HEK293 (cell line): ENCODE measurements at regions not wholly inside any gene's neighbourhood (a gene's known extent, or its start where the extent isn't known, plus 50 kb on each side); places are given as distances from the start of the nearest gene placed in this dataset.

ENCODE experiments used
- PRDM1 ChIP-seq: fragments of 450-650 bp; formaldehyde crosslinking; IDR thresholded peaks from 2 replicates; pipeline ENCODE4; 2016; ENCODE audit warnings: missing biosample characterization, missing genetic modification characterization
- PRDM4 ChIP-seq: fragments of 450-650 bp; formaldehyde crosslinking; IDR thresholded peaks from 2 replicates; pipeline ENCODE4 v1.5.1; 2017; ENCODE audit warnings: missing biosample characterization, missing genetic modification characterization
- WT1 ChIP-seq: fragments of 450-650 bp; formaldehyde crosslinking; IDR thresholded peaks from 2 replicates; pipeline ENCODE4 v1.5.1; 2016; ENCODE audit warnings: missing biosample characterization, missing genetic modification characterization
- ZBTB11 ChIP-seq: fragments of 450-650 bp; formaldehyde crosslinking; conservative IDR thresholded peaks from 2 replicates; pipeline ENCODE4 v1.5.1; 2016; ENCODE audit warnings: low read depth, missing biosample characterization, missing genetic modification characterization
- ZBTB21 ChIP-seq: fragments of 450-650 bp; formaldehyde crosslinking; IDR thresholded peaks from 2 replicates; pipeline ENCODE4 v1.5.1; 2017; ENCODE audit warnings: missing biosample characterization, missing genetic modification characterization
- ZBTB6 ChIP-seq: fragments of 450-650 bp; formaldehyde crosslinking; IDR thresholded peaks from 2 replicates; pipeline ENCODE4 v1.5.1; 2017; ENCODE audit warnings: missing biosample characterization, missing genetic modification characterization
- ZBTB8A ChIP-seq: fragments of 450-650 bp; formaldehyde crosslinking; IDR thresholded peaks from 2 replicates; pipeline ENCODE4 v1.5.1; 2016; ENCODE audit warnings: missing biosample characterization, missing genetic modification characterization
- ZNF184 ChIP-seq: fragments of 450-650 bp; IDR thresholded peaks from 2 replicates; pipeline ENCODE4 v1.5.1; 2018; ENCODE audit warnings: missing biosample characterization, mild to moderate bottlenecking, missing genetic modification characterization
- ZNF394 ChIP-seq: fragments of 450-650 bp; formaldehyde crosslinking; IDR thresholded peaks from 2 replicates; pipeline ENCODE4 v1.5.1; 2016; ENCODE audit warnings: missing biosample characterization, missing genetic modification characterization, mild to moderate bottlenecking, moderate library complexity, borderline replicate concordance
- ZNF555 ChIP-seq: fragments of 450-650 bp; formaldehyde crosslinking; conservative IDR thresholded peaks from 2 replicates; pipeline ENCODE4 v1.5.1; 2017; ENCODE audit warnings: missing biosample characterization, mild to moderate bottlenecking, missing genetic modification characterization, inconsistent platforms
- ZNF558 ChIP-seq: fragments of 450-650 bp; formaldehyde crosslinking; IDR thresholded peaks from 2 replicates; pipeline ENCODE4 v1.5.1; 2016; ENCODE audit warnings: missing biosample characterization, missing genetic modification characterization
- ZNF571 ChIP-seq: fragments of 450-650 bp; formaldehyde crosslinking; IDR thresholded peaks from 2 replicates; pipeline ENCODE4 v1.5.0; 2017; ENCODE audit warnings: missing biosample characterization, missing genetic modification characterization
- ZNF596 ChIP-seq: fragments of 450-650 bp; IDR thresholded peaks from 2 replicates; pipeline ENCODE4 v1.5.0; 2018; ENCODE audit warnings: missing biosample characterization, mild to moderate bottlenecking, missing genetic modification characterization, moderate library complexity
- ZNF610 ChIP-seq: fragments of 450-650 bp; formaldehyde crosslinking; IDR thresholded peaks from 2 replicates; pipeline ENCODE4 v1.5.1; 2016; ENCODE audit warnings: missing biosample characterization, missing genetic modification characterization, borderline replicate concordance
- ZNF768 ChIP-seq: fragments of 450-650 bp; formaldehyde crosslinking; IDR thresholded peaks from 2 replicates; pipeline ENCODE4 v1.5.1; 2018; ENCODE audit warnings: missing biosample characterization, mild to moderate bottlenecking, missing genetic modification characterization
- ZSCAN23 ChIP-seq: fragments of 450-650 bp; formaldehyde crosslinking; IDR thresholded peaks from 2 replicates; pipeline ENCODE4 v1.5.1; 2016; ENCODE audit warnings: missing biosample characterization, missing genetic modification characterization
- TF ChIP-seq, protein P1 (sequence below): fragments of 450-650 bp; formaldehyde crosslinking; IDR thresholded peaks from 2 replicates; pipeline ENCODE4 v1.5.1; 2016; ENCODE audit warnings: missing biosample characterization, missing genetic modification characterization
- TF ChIP-seq, protein P2 (sequence below): fragments of 450-650 bp; formaldehyde crosslinking; optimal IDR thresholded peaks from 2 replicates; pipeline ENCODE3; 2016; ENCODE audit warnings: missing biosample characterization, mild to moderate bottlenecking, missing genetic modification characterization
- TF ChIP-seq, protein P3 (sequence below): fragments of 450-650 bp; formaldehyde crosslinking; IDR thresholded peaks from 2 replicates; pipeline ENCODE4 v1.5.1; 2016; ENCODE audit warnings: missing biosample characterization, missing genetic modification characterization
- TF ChIP-seq, protein P4 (sequence below): fragments of 450-650 bp; formaldehyde crosslinking; IDR thresholded peaks from 2 replicates; pipeline ENCODE4 v1.5.1; 2017; ENCODE audit warnings: missing biosample characterization, missing genetic modification characterization
- TF ChIP-seq, protein P5 (sequence below): fragments of 450-650 bp; formaldehyde crosslinking; IDR thresholded peaks from 2 replicates; pipeline ENCODE4 v1.5.1; 2016; ENCODE audit warnings: missing biosample characterization, missing genetic modification characterization

GRCh38 chr6:28758046-28758817 is 165.6 kb downstream of the TRIM27 start (continued):
- TF ChIP-seq, protein P1, sequence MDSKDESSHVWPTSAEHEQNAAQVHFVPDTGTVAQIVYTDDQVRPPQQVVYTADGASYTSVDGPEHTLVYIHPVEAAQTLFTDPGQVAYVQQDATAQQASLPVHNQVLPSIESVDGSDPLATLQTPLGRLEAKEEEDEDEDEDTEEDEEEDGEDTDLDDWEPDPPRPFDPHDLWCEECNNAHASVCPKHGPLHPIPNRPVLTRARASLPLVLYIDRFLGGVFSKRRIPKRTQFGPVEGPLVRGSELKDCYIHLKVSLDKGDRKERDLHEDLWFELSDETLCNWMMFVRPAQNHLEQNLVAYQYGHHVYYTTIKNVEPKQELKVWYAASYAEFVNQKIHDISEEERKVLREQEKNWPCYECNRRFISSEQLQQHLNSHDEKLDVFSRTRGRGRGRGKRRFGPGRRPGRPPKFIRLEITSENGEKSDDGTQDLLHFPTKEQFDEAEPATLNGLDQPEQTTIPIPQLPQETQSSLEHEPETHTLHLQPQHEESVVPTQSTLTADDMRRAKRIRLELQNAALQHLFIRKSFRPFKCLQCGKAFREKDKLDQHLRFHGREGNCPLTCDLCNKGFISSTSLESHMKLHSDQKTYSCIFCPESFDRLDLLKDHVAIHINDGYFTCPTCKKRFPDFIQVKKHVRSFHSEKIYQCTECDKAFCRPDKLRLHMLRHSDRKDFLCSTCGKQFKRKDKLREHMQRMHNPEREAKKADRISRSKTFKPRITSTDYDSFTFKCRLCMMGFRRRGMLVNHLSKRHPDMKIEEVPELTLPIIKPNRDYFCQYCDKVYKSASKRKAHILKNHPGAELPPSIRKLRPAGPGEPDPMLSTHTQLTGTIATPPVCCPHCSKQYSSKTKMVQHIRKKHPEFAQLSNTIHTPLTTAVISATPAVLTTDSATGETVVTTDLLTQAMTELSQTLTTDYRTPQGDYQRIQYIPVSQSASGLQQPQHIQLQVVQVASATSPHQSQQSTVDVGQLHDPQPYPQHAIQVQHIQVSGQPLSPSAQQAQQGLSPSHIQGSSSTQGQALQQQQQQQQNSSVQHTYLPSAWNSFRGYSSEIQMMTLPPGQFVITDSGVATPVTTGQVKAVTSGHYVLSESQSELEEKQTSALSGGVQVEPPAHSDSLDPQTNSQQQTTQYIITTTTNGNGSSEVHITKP (tag by site-specific recombination), result peak; percentile 52
- TF ChIP-seq ZNF596 (tag by site-specific recombination) (peak; percentile 41; the same call in 1 of the 2 replicates), PRDM4 (tag by site-specific recombination) (no peak), ZBTB8A (tag by site-specific recombination) (peak; percentile 10; the same call in 1 of the 2 replicates), ZNF571 (tag by site-specific recombination) (no peak), ZSCAN23 (tag by site-specific recombination) (0 out of 2 replicates have a peak, but pooled peaks have one; percentile 77), WT1 (no peak), ZNF610 (peak; percentile 66), ZBTB21 (tag by site-specific recombination) (peak; percentile 54; the same call in 1 of the 2 replicates), PRDM1 (0 out of 2 replicates have a peak, but pooled peaks have one; percentile 50), ZBTB6 (tag by site-specific recombination) (peak; percentile 99), ZNF558 (tag by site-specific recombination) (peak; percentile 50; the same call in 1 of the 2 replicates), ZNF184 (peak; percentile 92), ZNF394 (peak; percentile 79), ZBTB11 (tag by site-specific recombination) (no peak), ZNF555 (tag by site-specific recombination) (no peak), ZNF768 (tag by site-specific recombination) (0 out of 2 replicates have a peak, but pooled peaks have one; percentile 4)
- TF ChIP-seq, protein P2, sequence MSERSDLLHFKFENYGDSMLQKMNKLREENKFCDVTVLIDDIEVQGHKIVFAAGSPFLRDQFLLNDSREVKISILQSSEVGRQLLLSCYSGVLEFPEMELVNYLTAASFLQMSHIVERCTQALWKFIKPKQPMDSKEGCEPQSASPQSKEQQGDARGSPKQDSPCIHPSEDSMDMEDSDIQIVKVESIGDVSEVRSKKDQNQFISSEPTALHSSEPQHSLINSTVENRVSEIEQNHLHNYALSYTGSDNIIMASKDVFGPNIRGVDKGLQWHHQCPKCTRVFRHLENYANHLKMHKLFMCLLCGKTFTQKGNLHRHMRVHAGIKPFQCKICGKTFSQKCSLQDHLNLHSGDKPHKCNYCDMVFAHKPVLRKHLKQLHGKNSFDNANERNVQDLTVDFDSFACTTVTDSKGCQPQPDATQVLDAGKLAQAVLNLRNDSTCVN (tag by site-specific recombination), result no peak
- TF ChIP-seq, protein P3, sequence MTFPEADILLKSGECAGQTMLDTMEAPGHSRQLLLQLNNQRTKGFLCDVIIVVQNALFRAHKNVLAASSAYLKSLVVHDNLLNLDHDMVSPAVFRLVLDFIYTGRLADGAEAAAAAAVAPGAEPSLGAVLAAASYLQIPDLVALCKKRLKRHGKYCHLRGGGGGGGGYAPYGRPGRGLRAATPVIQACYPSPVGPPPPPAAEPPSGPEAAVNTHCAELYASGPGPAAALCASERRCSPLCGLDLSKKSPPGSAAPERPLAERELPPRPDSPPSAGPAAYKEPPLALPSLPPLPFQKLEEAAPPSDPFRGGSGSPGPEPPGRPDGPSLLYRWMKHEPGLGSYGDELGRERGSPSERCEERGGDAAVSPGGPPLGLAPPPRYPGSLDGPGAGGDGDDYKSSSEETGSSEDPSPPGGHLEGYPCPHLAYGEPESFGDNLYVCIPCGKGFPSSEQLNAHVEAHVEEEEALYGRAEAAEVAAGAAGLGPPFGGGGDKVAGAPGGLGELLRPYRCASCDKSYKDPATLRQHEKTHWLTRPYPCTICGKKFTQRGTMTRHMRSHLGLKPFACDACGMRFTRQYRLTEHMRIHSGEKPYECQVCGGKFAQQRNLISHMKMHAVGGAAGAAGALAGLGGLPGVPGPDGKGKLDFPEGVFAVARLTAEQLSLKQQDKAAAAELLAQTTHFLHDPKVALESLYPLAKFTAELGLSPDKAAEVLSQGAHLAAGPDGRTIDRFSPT (tag by site-specific recombination), result no peak
- TF ChIP-seq, protein P4, sequence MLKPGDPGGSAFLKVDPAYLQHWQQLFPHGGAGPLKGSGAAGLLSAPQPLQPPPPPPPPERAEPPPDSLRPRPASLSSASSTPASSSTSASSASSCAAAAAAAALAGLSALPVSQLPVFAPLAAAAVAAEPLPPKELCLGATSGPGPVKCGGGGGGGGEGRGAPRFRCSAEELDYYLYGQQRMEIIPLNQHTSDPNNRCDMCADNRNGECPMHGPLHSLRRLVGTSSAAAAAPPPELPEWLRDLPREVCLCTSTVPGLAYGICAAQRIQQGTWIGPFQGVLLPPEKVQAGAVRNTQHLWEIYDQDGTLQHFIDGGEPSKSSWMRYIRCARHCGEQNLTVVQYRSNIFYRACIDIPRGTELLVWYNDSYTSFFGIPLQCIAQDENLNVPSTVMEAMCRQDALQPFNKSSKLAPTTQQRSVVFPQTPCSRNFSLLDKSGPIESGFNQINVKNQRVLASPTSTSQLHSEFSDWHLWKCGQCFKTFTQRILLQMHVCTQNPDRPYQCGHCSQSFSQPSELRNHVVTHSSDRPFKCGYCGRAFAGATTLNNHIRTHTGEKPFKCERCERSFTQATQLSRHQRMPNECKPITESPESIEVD (tag by site-specific recombination), result peak; percentile 72
- TF ChIP-seq, protein P5, sequence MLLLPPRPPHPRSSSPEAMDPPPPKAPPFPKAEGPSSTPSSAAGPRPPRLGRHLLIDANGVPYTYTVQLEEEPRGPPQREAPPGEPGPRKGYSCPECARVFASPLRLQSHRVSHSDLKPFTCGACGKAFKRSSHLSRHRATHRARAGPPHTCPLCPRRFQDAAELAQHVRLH (tag by site-specific recombination), result peak; percentile 85
